ENCODE measurements at regions not wholly inside any gene's neighbourhood (a gene's known extent, or its start where the extent isn't known, plus 50 kb on each side); places are given as distances from the start of the nearest gene placed in this dataset.
"Not testable (repeated sequence)": the region's sequence is repeated elsewhere in the genome, so short reads cannot be mapped to it uniquely, and the experiment has no call there.

DNA sequence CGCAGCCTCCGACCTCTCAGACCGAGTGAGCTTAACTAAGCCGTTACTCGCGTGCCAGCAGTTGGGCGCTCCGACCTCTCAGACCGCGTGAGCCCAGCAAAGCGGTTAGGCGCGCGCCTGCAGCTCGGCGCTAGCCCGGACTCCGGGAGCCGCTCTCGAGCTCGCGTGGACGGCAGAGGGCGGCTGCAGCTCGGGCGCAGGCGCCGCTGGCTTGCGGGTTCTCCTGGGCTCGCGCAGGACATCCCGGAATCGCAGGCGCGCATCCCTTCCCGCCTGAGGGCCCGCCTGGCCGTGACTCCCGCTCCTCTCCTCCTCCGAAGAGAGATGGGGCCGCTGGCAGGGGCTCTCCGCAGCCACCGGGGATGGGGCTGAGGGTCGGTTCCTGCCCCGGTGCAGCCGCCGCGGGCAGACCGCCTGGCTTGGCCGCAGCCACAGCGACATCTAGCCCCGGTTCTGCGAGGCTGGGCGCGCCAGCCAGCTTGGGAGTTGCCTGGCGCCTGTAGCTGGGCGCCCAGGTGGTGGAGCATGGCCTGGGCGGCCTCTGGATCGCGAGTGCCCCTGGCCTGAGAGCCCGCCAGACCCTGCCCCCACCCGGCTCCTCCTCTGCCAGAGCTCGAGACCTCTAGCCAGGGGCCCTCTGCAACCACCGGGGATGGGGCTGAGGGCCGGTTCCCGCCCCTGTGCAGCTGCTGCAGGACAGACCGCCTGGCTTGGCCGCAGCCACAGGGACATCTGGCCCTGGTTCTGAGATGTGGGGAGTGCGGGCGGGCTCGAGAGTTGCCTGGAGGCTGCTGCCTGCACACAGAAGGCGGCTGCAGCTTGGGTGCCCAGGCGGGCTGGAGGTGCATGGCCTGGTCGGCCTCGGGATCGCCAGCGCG lies 85.7 kb upstream of the CCDC180 start:
- not testable (repeated sequence) for TF ChIP-seq POLR2A, POLR2AphosphoS5, SPI1, TAF1, POU2F2 (IDR thresholded peaks at IDR 0.05; ENCODE audit: low read depth, low read length)

Measured in GM12891 (cell line).